ENCODE measurements at regions not wholly inside any gene's neighbourhood (a gene's known extent, or its start where the extent isn't known, plus 50 kb on each side); places are given as distances from the start of the nearest gene placed in this dataset.
A peak's percentile ranks its signal among the peaks of the same experiment; 100 is the strongest.

DNA sequence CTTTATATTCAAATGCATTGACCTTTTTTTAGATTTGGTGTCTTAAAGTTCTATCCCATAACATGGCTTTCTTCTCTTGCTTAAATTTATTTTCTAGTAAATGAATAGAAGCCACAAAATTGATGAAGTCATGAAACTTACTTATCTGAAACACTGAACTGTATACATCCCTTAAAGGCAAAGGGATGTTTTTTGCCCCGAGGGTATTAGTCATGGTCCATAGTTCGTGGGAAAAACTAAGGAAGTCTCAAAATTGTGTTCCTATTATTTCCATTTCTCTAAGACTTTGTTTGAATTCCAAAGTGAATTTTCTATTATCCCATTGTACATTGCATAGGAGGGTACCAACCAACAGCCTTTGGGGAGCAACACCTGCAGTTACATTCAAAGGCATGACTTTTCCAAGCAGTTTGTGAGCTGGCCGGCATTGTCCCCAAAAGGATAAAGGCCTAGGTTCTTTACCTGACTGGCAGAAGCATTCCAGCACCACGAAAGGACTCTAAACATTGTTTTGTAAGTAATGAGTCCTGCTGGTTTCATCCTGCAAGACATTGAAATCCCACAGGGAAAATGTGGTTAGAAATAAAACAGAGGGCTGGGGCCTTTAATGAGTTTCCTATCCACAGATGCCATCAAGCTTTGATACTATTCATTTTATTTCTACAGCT, 473.5 kb downstream of the PRKD1 start:
- in situ Hi-C loops (cut with MboI; ENCODE audit: low sequenced_read_pairs) (no loop called here), intact Hi-C loops (cut with micrococcal nuclease) (no loop called here), dilution Hi-C loops (cut with HindIII; ENCODE audit: low sequenced_read_pairs, unreplicated experiment) (no loop called here)
- H4K91ac ChIP-seq (ENCODE audit: insufficient read depth, low read depth, low read length), result no peak overlapping the region
- CTCF ChIA-PET, result no interaction called here
- H4K20me1 ChIP-seq (ENCODE audit: insufficient read depth, low read length), result no peaks in the 10 kb centered on the region
- no peak overlapping the region for H3K4me3 ChIP-seq (ENCODE audit: insufficient read depth, low read depth, low read length)
- H4K8ac ChIP-seq (ENCODE audit: low read depth in 2 of 2, low read length in 2 of 2), result no peak overlapping the region
- no peak overlapping the region for H2BK15ac ChIP-seq (ENCODE audit: low read depth, low read length)
- peak; percentile 30 for DNase-seq
- H3K23ac ChIP-seq (ENCODE audit: low read depth, low read length), result no peak overlapping the region
- no peaks in the 10 kb centered on the region for H3K36me3 ChIP-seq (ENCODE audit: control insufficient read depth, insufficient read depth, low read length)
- H3K4ac ChIP-seq (ENCODE audit: low read depth, low read length), result no peak overlapping the region
- no peak overlapping the region for H3K56ac ChIP-seq (ENCODE audit: extremely low read depth, insufficient read depth, low read length)
- no CpG with 5 or more reads among the region's 4 CpGs for WGBS, 2 experiments (ENCODE audit: extremely low coverage in 2 of 2, insufficient read length in 1 of 2)
- no peaks in the 10 kb centered on the region for H3K9me1 ChIP-seq (ENCODE audit: insufficient read depth, low read length)
- TF ChIP-seq MAFK (IDR thresholded peaks at IDR 0.05; ENCODE audit: low read depth, low read length) (no peak), CEBPB (IDR thresholded peaks at IDR 0.05; ENCODE audit: low read depth, low read length) (no peak), RCOR1 (IDR thresholded peaks at IDR 0.05; ENCODE audit: insufficient replicate concordance, low read length) (no peak), RFX5 (IDR thresholded peaks at IDR 0.05; ENCODE audit: low read depth, low read length) (no peak), MAZ (IDR thresholded peaks at IDR 0.05; ENCODE audit: borderline replicate concordance, low read depth, low read length) (no peak), SMC3 (IDR thresholded peaks at IDR 0.05; ENCODE audit: low read depth, low read length) (no peak), FOS (IDR thresholded peaks at IDR 0.05; ENCODE audit: low read depth, low read length) (no peak), NFE2L2 (IDR thresholded peaks at IDR 0.05; ENCODE audit: low read depth, low read length) (no peak), ELK1 (IDR thresholded peaks at IDR 0.05; ENCODE audit: borderline replicate concordance, low read depth, low read length) (no peak), BHLHE40 (IDR thresholded peaks at IDR 0.05; ENCODE audit: low read depth, low read length) (no peak), MXI1 (IDR thresholded peaks at IDR 0.05; ENCODE audit: borderline replicate concordance, low read depth, low read length) (no peak), POLR2A (IDR thresholded peaks at IDR 0.05; ENCODE audit: low read depth, low read length) (no peak), CHD1 (IDR thresholded peaks at IDR 0.05; ENCODE audit: low read depth, low read length) (no peak), RAD21 (IDR thresholded peaks at IDR 0.05; ENCODE audit: low read length) (no peak)
- TF ChIP-seq, protein P1, sequence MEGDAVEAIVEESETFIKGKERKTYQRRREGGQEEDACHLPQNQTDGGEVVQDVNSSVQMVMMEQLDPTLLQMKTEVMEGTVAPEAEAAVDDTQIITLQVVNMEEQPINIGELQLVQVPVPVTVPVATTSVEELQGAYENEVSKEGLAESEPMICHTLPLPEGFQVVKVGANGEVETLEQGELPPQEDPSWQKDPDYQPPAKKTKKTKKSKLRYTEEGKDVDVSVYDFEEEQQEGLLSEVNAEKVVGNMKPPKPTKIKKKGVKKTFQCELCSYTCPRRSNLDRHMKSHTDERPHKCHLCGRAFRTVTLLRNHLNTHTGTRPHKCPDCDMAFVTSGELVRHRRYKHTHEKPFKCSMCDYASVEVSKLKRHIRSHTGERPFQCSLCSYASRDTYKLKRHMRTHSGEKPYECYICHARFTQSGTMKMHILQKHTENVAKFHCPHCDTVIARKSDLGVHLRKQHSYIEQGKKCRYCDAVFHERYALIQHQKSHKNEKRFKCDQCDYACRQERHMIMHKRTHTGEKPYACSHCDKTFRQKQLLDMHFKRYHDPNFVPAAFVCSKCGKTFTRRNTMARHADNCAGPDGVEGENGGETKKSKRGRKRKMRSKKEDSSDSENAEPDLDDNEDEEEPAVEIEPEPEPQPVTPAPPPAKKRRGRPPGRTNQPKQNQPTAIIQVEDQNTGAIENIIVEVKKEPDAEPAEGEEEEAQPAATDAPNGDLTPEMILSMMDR (conservative IDR thresholded peaks at IDR 0.05; ENCODE audit: low read depth, low read length), result no peak
- no peak overlapping the region for H2AK5ac ChIP-seq (ENCODE audit: low read depth, low read length)
- no peak overlapping the region for H3K9ac ChIP-seq (ENCODE audit: low read depth, low read length)
- no peak overlapping the region for H2BK5ac ChIP-seq (ENCODE audit: low read depth, low read length, poor library complexity, severe bottlenecking)
- H3K18ac ChIP-seq (ENCODE audit: low read depth, low read length), result no peak overlapping the region
- no peak overlapping the region for H3K27ac ChIP-seq (ENCODE audit: insufficient read depth, low read length)
- no peak overlapping the region; the same call in 1 of the 2 replicates for H3K14ac ChIP-seq (replicated peaks; ENCODE audit: low read depth, low read length)
- no peaks in the 10 kb centered on the region for H3K9me3 ChIP-seq (ENCODE audit: control insufficient read depth, insufficient read depth, low read length)
- H2AFZ ChIP-seq (replicated peaks; ENCODE audit: low read length, poor library complexity), result no peak overlapping the region
- no peak for ATAC-seq (ENCODE audit: low read depth)
- no peaks in the 10 kb centered on the region for H3K79me1 ChIP-seq (ENCODE audit: low read depth in 1 of 2, low read length in 2 of 2)
- POLR2A ChIA-PET (ENCODE audit: unreplicated experiment), result no interaction called here
- BruUV-seq (replicated peaks), result no TSS peak
- H3K4me2 ChIP-seq (ENCODE audit: low read depth, low read length), result no peak overlapping the region
- no peaks in the 10 kb centered on the region for H3K27me3 ChIP-seq (ENCODE audit: control insufficient read depth, insufficient read depth, low read length)
- no peak overlapping the region for H2AK9ac ChIP-seq (replicated peaks; ENCODE audit: low read depth, low read length, poor library complexity)
- no peak overlapping the region for H2BK120ac ChIP-seq (ENCODE audit: low read depth, low read length)
- no peaks in the 10 kb centered on the region; the same call in 1 of the 2 replicates for H3K4me1 ChIP-seq (ENCODE audit: control insufficient read depth, insufficient read depth, low read length)
- no peak overlapping the region for H4K5ac ChIP-seq (ENCODE audit: low read depth, low read length)
- H2BK20ac ChIP-seq (ENCODE audit: low read depth, low read length), result no peak overlapping the region

Measured in IMR-90 (cell line).